ENCODE measurements at regions not wholly inside any gene's neighbourhood (a gene's known extent, or its start where the extent isn't known, plus 50 kb on each side); places are given as distances from the start of the nearest gene placed in this dataset.

DNA sequence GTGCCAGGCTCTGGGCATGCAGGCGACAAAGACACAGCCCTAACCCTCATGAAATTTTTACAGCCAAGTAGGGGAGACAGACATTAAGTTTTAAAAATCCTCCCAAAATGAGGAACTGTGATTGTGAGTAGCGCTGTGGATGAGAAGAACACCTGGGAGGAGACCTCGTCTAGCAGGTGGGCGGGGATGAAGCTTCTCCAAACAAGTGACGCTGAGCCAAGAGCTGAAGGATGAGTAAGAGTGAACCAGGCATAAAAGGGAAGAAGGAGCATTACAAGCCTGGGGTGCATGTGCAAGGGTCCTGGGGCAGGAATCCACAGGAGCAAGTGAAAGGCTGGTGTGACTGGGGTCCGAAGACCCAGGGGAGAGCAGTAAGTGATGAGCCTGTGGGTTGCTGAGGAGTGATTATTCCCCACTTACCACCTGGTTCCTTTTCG, 149.4 kb upstream of the HS3ST2 start:
- Histone ChIP-seq H3K56ac (ENCODE audit: extremely low read depth, insufficient read depth, low read length) (no peak overlapping the region), H3K9me1 (ENCODE audit: insufficient read depth, low read length) (no peaks in the 10 kb centered on the region), H2BK120ac (ENCODE audit: low read depth, low read length) (no peak overlapping the region), H3K23ac (ENCODE audit: low read depth, low read length) (no peak overlapping the region), H3K4me2 (ENCODE audit: low read depth, low read length) (no peak overlapping the region), H2AK9ac (replicated peaks; ENCODE audit: low read depth, low read length, poor library complexity) (no peak overlapping the region), H3K14ac (replicated peaks; ENCODE audit: low read depth, low read length) (no peak overlapping the region), H3K9ac (ENCODE audit: low read depth, low read length) (no peak overlapping the region), H3K36me3 (ENCODE audit: control insufficient read depth, insufficient read depth, low read length) (no peaks in the 10 kb centered on the region), H3K4ac (ENCODE audit: low read depth, low read length) (no peak overlapping the region), H3K79me1 (ENCODE audit: low read depth in 1 of 2, low read length in 2 of 2) (no peaks in the 10 kb centered on the region), H2BK5ac (ENCODE audit: low read depth, low read length, poor library complexity, severe bottlenecking) (no peak overlapping the region), H3K9me3 (ENCODE audit: control insufficient read depth, insufficient read depth, low read length) (peaks cover 4% of the 10 kb centered on the region; the same call in 1 of the 2 replicates), H3K27me3 (ENCODE audit: control insufficient read depth, insufficient read depth, low read length) (peaks cover 31% of the 10 kb centered on the region), H3K27ac (ENCODE audit: insufficient read depth, low read length) (no peak overlapping the region), H3K4me1 (ENCODE audit: control insufficient read depth, insufficient read depth, low read length) (no peaks in the 10 kb centered on the region), H2AK5ac (ENCODE audit: low read depth, low read length) (no peak overlapping the region), H4K5ac (ENCODE audit: low read depth, low read length) (no peak overlapping the region), H3K18ac (ENCODE audit: low read depth, low read length) (no peak overlapping the region), H4K20me1 (ENCODE audit: insufficient read depth, low read length) (no peaks in the 10 kb centered on the region), H2BK15ac (ENCODE audit: low read depth, low read length) (no peak overlapping the region), H2AFZ (replicated peaks; ENCODE audit: low read length, poor library complexity) (no peak overlapping the region), H4K91ac (ENCODE audit: insufficient read depth, low read depth, low read length) (no peak overlapping the region), H4K8ac (ENCODE audit: low read depth in 2 of 2, low read length in 2 of 2) (no peak overlapping the region), H3K4me3 (ENCODE audit: insufficient read depth, low read depth, low read length) (no peak overlapping the region), H2BK20ac (ENCODE audit: low read depth, low read length) (no peak overlapping the region)
- 64% methylated on average over 4 of the region's 7 CpGs; no CpG with 5 or more reads in 1 of the 2 experiments for WGBS, 2 experiments (ENCODE audit: extremely low coverage in 2 of 2, insufficient read length in 1 of 2)
- in situ Hi-C loops (cut with MboI; ENCODE audit: low sequenced_read_pairs), result no loop called here
- intact Hi-C loops (cut with micrococcal nuclease), result no loop called here
- DNase-seq, result no peak
- ChIA-PET CTCF (no interaction called here), POLR2A (ENCODE audit: unreplicated experiment) (no interaction called here)
- dilution Hi-C loops (cut with HindIII; ENCODE audit: low sequenced_read_pairs, unreplicated experiment), result no loop called here
- ATAC-seq (ENCODE audit: low read depth), result no peak
- TF ChIP-seq ELK1 (IDR thresholded peaks at IDR 0.05; ENCODE audit: borderline replicate concordance, low read depth, low read length), result no peak
- TF ChIP-seq SMC3 (IDR thresholded peaks at IDR 0.05; ENCODE audit: low read depth, low read length), result no peak
- no peak for TF ChIP-seq RFX5 (IDR thresholded peaks at IDR 0.05; ENCODE audit: low read depth, low read length)
- TF ChIP-seq BHLHE40 (IDR thresholded peaks at IDR 0.05; ENCODE audit: low read depth, low read length), result no peak
- BruUV-seq (replicated peaks), result no TSS peak
